ENCODE measurements at regions not wholly inside any gene's neighbourhood (a gene's known extent, or its start where the extent isn't known, plus 50 kb on each side); places are given as distances from the start of the nearest gene placed in this dataset.

DNA sequence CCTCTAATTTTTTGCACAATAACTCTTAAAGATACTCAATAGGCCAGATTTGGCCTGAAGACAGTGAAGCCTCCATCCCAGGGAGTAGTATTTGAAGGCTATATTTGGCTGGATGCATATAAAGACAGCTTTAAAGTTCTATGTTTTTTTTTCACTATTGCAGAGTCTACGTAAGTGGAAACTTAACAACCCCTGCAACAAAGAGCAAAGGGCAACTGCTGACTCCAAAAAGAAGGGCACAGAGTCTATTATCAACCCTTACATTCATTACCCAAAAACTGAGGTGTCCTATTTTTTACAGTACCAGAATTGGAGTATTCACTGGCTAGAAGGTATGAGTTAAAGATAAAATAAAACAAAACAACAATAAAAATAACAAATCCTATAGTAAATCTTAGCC is 329.8 kb upstream of the PKN2 start:
- Histone ChIP-seq H3K4me1 (no peaks in the 10 kb centered on the region), H3K27me3 (replicated peaks in 1 of 7) (no peaks in the 10 kb centered on the region), H3K27ac (no peak overlapping the region), H3K36me3 (no peaks in the 10 kb centered on the region), H3K4me3 (no peak overlapping the region), H3K9me3 (no peaks in the 10 kb centered on the region)
- no peak for DNase-seq
- 61 to 80% (median 77%) methylated on average over 1 of the region's 1 CpG for WGBS, 5 donors
- TF ChIP-seq POLR2AphosphoS5 (IDR thresholded peaks at IDR 0.05) (no peak), POLR2A (IDR thresholded peaks at IDR 0.05) (no peak)
- TF ChIP-seq, protein P1, sequence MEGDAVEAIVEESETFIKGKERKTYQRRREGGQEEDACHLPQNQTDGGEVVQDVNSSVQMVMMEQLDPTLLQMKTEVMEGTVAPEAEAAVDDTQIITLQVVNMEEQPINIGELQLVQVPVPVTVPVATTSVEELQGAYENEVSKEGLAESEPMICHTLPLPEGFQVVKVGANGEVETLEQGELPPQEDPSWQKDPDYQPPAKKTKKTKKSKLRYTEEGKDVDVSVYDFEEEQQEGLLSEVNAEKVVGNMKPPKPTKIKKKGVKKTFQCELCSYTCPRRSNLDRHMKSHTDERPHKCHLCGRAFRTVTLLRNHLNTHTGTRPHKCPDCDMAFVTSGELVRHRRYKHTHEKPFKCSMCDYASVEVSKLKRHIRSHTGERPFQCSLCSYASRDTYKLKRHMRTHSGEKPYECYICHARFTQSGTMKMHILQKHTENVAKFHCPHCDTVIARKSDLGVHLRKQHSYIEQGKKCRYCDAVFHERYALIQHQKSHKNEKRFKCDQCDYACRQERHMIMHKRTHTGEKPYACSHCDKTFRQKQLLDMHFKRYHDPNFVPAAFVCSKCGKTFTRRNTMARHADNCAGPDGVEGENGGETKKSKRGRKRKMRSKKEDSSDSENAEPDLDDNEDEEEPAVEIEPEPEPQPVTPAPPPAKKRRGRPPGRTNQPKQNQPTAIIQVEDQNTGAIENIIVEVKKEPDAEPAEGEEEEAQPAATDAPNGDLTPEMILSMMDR (IDR thresholded peaks at IDR 0.05 in 8 of 11, conservative IDR thresholded peaks at IDR 0.05 in 3 of 11): no peak
- intact Hi-C loops (cut with DNase I; ENCODE audit: low total_unique reads): no loop called here

DNA sequence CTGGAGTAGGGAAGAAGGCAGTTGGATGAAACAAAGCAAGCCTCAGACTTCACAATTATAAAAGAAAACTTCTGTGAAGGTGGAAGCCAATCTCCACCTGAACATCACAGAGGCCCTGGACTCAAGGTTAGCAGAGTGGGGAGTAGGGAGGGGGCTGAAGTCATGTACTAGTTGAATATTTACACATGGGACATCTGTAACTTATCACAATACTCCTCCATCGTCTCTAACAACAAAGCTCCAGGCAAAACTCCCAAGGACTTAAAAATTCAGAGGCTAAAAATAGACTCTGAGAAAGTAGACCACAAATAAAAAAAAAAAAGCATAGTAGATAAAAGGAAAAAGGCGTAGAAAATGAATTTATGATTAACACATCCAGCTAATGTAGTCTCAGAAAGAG is 326.3 kb upstream of the PKN2 start:
- Histone ChIP-seq H3K27me3 (replicated peaks in 1 of 7) (no peaks in the 10 kb centered on the region), H3K4me3 (no peak overlapping the region), H3K27ac (no peak overlapping the region), H3K36me3 (no peaks in the 10 kb centered on the region), H3K9me3 (peaks cover 0 to 3% (median 0%) of the 10 kb centered on the region in 8 donors), H3K4me1 (no peaks in the 10 kb centered on the region)
- intact Hi-C loops (cut with DNase I; ENCODE audit: low total_unique reads): no loop called here
- WGBS, 5 donors: 54 to 72% (median 68%) methylated on average over 2 of the region's 2 CpGs
- no peak for DNase-seq
- TF ChIP-seq POLR2A (IDR thresholded peaks at IDR 0.05): no peak
- TF ChIP-seq, protein P1 (IDR thresholded peaks at IDR 0.05 in 8 of 11, conservative IDR thresholded peaks at IDR 0.05 in 3 of 11): no peak
- TF ChIP-seq POLR2AphosphoS5 (IDR thresholded peaks at IDR 0.05): no peak

GRCh38 chr1:88371436-88372023 is 312.5 kb upstream of the PKN2 start:
- no peaks in the 10 kb centered on the region for H3K9me3 ChIP-seq
- DNase-seq: no peak
- intact Hi-C loops (cut with DNase I; ENCODE audit: low total_unique reads): no loop called here
- no peak overlapping the region for H3K27ac ChIP-seq
- WGBS, 5 donors: 81 to 88% (median 86%) methylated on average over 4 of the region's 4 CpGs
- no peaks in the 10 kb centered on the region for H3K4me1 ChIP-seq
- H3K4me3 ChIP-seq: no peak overlapping the region
- H3K36me3 ChIP-seq: no peaks in the 10 kb centered on the region
- no peaks in the 10 kb centered on the region for H3K27me3 ChIP-seq (replicated peaks in 1 of 7)
- TF ChIP-seq, protein P1 (IDR thresholded peaks at IDR 0.05 in 8 of 11, conservative IDR thresholded peaks at IDR 0.05 in 3 of 11): no peak
- TF ChIP-seq POLR2A (IDR thresholded peaks at IDR 0.05): no peak
- TF ChIP-seq POLR2AphosphoS5 (IDR thresholded peaks at IDR 0.05): no peak

- DNase-seq: no peak
- Histone ChIP-seq H3K4me1 (no peaks in the 10 kb centered on the region), H3K4me3 (no peak overlapping the region), H3K9me3 (no peaks in the 10 kb centered on the region), H3K27me3 (replicated peaks in 1 of 7) (no peaks in the 10 kb centered on the region), H3K36me3 (no peaks in the 10 kb centered on the region), H3K27ac (no peak overlapping the region)
- intact Hi-C loops (cut with DNase I; ENCODE audit: low total_unique reads): no loop called here
- TF ChIP-seq POLR2A (IDR thresholded peaks at IDR 0.05) (no peak), POLR2AphosphoS5 (IDR thresholded peaks at IDR 0.05) (no peak)
- TF ChIP-seq, protein P1 (IDR thresholded peaks at IDR 0.05 in 8 of 11, conservative IDR thresholded peaks at IDR 0.05 in 3 of 11): no peak
- WGBS, 5 donors: 65 to 88% (median 82%) methylated on average over 1 of the region's 1 CpG
Measured at GRCh38 chr1:88375977-88376376, 308.1 kb upstream of the PKN2 start.
